ENCODE measurements at regions not wholly inside any gene's neighbourhood (a gene's known extent, or its start where the extent isn't known, plus 50 kb on each side); places are given as distances from the start of the nearest gene placed in this dataset.
"Not testable (repeated sequence)": the region's sequence is repeated elsewhere in the genome, so short reads cannot be mapped to it uniquely, and the experiment has no call there.

DNA sequence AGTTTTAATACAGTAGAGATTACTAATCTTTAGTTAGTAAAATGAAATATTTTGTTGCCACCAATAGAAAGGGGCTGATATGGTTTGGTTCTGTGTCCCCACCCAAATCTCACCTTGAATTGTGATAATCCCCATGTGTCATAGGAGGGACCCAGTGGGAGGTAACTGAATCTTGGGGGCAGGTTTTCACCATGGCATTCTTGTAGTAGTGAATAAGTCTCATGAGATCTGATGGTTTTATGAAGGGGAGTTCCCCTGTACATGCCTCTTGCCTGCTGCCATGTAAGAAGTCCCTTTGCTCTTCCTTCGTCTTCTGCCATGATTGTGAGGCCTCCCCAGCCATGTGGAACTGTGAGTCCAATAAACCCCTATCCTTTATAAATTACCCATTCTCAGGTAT is 285.9 kb downstream of the BCL2L11 start:
- not testable (repeated sequence) for DNase-seq

DNA sequence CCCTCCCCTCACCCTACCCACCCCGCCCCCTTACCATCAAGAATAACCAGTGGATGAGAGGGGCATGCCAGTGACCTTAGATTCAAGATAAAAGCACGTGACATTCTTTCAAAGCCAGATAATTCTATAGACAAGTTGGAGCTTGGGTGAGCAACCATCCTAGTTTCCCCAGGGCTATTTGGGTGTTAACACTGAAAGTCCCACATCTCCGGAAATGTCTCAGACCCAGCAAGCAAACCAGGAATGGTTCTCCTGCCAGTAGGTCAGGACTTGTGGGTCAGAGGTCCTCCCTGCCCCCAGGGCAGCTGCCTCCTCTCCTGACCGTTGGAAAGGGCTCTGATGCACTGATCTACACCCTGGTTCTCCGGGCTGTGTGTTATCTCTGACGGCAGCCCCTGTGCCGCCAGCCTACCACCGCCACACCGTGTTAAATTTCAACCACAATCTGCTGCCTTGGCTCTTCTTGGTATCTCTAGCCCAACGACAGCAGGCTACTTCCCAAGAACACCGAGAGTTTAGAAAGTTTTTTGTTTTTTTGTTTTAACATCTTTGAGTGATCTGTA is 287.0 kb downstream of the BCL2L11 start:
- DNase-seq, result not testable (repeated sequence)

DNA sequence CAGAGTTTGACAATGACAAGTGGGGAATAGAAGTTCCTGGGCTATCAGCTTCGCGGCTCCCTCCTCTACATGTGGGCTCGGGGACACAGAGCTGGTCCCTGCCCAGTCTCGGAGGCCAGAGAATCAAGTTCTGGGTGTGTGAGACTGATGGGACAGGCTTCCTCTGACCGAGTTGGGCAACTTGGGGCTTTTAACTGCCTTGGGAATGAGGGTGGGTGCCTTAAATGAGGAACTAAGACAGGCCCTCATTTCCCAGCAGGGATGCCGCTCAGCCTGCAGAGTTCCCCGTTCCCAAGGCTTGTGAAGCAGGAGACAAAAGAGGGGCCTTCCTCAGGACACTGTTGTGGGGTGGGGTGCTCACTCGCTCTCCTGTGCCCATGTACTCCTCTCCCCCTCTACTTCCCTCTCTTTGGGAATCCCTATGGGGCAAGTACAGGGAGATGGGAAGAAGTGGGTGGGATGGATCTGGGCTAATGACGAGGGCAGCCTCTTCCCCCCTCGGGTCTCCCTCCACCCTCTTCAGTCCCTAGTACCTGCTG is 290.2 kb downstream of the BCL2L11 start:
- not testable (repeated sequence) for DNase-seq

DNA sequence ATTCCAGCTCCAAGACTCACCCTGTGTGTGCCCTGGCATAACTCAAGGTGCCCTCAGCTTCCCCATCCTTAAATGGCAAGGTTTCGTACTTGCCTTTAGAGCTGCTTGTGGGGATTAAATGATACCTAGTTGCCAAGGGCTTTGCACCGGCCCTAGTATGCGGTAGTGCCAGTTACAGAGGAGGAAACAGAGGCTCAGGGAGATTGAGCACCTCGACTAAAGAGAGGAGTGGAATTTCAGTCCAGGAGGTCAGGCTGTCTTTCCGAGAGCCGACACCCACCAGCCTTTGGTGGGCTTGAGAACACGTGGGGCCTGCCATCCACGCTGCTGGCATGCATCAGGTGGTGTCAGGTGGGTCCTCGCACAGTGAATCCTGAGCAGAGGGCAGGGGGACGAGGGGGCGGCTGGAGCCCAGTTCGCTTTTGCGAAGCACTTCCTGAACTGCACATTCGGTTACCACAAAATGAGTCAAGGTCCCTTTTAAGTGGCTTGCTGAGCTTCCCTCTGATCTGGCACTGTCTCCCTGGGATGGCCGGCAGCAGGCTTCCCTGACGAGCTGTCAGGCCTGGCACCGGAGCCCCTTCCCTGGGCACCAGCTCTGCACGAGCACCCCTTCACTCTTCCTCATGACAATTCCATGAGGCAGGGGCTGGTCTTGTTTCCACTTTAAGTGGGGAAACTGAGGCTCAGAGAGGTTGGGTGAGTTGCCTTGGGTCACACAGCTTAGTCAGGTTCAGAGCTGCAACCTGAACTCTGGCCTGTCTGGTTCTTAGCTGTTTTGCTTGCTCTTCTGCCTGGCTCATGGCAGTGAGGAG is 291.4 kb downstream of the BCL2L11 start:
- DNase-seq, result not testable (repeated sequence)

DNA sequence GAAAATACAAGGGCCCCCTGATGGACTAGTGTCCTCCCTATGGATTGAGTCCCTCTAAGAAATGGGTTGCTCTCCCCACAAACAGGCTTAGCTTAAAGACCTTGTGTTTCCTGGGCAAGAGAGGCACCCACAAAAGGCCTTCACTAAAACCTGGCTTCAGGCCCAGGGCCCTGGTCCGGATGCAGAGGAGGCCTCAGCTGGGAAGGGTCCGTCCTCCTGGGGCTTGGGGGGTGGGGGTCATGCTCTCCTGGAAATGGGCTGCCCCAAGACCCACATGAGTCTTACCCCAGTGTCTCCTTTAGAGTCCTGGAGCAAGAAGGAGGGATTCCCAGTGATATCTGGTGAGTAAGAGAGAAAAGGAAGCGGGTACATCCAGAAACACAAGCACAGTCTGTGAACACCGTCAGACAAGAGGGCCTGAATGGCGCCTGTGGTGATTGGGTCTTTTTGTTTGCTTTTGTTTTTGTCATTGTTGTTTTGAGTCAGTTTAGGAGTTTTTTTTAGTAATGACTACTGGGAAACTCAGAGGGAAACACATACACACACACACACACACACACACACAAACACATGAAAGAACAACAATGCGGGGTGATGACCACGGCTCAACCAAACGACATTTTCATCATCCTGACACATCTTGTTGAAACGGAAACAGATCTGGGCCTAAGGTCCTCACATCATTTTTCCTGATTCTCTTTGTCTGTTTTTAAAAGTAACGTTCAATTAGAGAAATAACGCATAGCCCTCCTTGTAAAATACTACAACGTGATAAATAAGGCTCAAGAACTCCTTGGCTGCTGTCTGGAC is 292.3 kb downstream of the BCL2L11 start:
- DNase-seq, result not testable (repeated sequence)

DNA sequence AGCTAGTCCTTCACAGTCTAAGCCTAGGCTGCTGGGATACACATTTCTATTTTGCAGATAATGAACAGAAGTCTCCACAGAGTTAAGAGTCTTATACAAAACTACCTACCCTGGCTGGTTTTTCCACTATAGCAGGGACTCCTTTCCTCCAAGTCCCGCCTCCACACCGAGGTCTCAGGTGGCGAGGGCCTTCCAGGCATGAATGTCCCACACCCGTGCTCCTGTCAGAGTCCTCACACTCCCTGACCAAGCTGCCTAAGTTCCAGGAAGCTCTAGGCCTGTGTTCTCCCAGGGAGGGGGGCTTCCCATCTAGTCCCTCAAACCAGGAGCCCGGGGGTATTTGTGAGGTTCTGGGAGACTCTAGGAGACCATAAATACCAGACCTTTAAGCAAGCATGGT is 293.2 kb downstream of the BCL2L11 start:
- DNase-seq, result not testable (repeated sequence)

DNA sequence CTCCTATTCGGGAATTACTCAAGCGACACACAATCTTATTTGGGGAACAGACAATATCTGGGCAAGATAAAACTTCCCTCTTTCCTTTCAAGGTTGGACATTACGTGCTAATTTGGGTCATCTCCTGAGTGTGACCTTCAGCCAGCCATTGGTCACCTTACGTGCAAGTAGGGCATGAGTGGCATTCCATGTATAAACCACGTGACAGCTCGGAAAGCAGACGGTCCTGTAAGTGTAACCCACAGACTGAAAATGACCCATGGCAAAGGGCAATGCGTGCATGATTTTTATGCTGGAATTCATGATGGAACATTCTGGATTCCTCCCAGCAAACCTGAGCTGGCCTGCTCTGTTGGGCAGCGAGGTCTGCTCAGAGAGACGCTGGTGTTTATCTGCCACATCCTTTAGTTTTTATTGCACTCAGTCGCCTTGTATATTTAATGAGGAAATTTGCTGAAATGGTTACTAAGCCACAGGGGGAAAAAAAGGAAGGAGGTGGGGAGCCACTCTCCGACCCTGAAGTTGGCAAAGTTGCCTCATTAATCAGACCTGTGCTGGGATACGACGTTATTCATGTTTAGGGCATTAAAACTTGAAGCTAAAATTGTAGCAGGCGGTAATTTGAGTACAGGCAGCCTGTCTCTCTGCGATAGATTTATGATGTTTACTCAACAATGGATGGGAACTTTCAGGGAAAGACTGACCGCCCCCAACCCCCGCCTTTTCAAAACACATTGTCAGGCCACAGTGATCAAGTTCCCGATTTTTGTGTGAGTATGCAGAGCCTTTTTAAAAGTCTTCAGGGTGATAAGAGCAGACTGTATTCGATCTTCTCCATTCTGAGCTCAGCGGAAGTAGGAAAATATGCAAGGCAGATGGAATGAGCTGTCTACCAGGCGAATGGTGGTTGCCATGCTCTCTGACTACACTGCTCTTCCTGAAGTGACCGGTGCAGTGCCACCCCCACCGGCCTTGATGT is 295.3 kb downstream of the BCL2L11 start:
- DNase-seq, result not testable (repeated sequence)

DNA sequence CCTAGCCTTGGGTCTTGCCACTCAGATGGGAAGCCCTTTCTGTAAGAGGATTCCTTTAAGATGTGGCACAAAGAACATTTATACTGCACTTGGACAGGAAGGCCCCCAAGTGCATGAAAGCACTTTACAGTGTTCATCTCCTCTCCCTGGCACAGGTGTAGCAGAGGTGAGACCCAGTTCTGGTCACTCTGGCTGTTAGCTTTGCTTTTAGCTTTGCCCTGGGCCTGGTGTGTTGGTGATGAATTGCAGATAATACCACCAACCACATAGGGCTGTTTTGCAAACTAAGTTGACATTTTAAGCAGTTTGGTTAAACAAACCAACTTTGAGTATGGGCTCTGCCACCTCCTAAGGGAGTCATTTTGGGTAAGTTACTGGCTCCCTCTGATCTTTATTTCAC is 296.3 kb downstream of the BCL2L11 start:
- not testable (repeated sequence) for DNase-seq

DNA sequence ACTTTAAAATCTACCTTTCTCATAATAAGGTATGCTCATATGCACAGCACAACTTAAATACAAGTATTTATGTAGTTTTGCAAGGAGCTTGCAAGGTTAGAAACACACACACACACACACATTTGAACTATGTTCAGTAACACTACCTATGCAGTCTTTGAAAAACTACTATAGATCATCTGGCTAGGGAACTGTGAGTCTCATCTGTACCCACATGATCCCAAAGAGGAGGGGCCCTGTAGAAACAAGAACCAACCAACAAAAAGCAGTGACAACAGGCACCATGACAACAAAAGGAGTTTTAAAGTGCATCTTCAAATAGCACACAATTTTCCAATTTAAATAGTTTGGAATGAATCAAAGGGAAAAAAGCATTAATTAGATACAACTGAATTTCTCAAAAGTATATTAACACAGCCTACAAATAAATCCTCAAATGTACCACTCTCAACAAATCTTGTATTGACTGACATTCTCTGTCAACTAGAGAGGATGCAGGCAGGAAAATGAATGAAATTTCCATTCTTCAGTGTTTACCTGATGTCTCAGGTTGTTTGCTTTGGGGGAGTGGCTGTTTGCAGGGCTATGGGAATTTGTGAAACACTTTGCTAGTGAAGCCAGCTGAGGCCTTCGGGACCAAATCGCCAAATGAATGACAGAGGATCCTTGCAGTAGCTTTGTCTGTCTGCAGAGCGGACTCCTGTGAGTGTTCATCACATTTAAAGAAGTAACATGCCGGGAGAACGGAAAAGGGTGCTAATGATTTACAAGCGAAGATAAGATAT is 297.6 kb downstream of the BCL2L11 start:
- not testable (repeated sequence) for DNase-seq

DNA sequence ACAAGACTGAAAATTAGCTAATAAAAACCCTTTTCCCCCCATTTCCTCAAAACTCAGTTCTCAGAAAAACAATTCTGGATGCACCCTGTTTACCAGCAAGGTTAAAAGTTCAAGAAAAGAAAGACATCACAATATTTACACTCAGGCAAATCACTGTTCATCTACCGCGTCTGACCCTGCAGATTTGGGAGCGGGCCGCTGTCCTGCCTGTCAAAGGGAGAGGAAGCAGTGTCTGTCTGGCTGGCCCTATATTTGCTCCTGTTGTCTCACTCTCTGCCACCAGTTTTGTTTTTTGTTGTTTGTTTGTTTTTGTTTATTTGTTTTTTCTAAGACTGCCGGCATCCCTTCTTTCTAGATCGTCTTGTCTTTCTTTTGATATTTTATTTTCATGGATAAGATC is 299.4 kb downstream of the BCL2L11 start:
- DNase-seq, result not testable (repeated sequence)

DNA sequence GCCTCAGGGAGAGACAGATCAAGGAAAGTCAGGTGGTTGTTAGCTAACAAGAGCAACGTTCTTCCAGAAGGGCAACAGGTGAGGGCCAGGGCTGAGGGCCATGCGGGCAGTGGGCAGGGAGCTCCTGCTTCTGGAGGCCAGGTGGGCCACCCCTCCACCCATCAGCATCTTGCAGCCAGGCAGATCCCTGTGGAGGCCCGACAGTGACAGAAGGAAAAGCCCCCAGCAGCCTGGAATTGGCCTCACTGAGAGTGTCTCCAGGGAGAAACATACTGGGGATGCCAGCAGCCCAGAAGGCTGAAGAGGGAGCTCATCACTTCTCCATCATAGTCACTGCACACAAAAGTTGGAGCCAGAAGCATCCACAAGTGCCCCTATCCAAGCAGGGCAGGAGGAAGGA is 300.1 kb downstream of the BCL2L11 start:
- DNase-seq, result not testable (repeated sequence)

DNA sequence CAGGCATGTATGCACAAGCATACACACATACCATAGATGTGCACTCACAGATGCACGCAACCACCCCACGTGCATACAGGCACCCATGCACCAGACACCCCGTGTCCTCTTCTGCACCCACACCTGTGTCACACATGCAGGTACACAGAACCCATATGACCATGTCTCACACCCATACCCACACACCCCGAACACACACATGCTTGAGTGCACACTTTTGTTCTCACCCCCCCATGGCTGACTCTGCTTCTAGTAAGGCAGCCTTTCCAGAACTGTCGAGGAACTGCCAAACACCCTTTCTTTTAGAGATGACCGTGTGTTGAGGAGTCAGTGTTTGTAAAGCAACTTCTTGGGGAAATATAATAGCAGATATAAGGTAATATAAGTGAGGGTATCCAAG is 301.2 kb downstream of the BCL2L11 start:
- not testable (repeated sequence) for DNase-seq

DNA sequence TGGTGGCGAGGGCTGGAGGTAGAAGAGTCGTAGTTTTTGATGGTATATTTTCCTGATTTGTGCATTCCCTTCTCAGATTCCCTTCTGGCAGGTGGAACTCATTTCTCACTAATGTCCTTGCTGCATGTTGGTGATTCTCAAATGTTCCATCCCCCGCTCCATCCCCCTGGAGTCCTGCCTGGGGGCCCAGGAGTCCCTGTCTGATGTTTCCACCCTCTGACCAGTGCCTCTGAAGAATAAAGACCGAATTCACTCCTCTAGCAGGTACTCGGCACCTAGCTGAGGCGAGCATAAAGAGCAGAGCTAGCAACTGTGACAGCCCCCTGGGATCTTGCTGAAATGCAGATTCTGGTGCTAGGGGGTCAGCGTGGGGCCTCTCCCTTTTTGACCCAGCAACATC is 301.8 kb downstream of the BCL2L11 start:
- DNase-seq, result not testable (repeated sequence)

DNA sequence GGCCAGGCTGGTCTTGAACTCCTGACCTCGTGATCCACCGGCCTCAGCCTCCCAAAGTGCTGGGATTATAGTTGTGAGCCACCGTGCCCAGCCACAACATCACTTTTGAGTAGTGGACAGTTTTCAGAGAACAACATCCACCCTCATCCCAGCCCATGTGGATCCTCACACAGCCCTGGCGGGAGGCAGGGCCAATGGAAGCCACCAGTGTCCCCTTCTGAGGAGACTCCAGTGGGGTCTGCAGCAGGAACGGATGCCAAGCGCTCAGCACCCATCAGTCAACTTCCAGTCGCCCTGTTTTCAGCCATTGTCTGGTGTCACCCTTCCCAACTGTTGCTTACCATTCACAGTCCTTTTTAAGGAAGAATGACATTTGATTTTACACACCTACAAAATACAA is 302.5 kb downstream of the BCL2L11 start:
- DNase-seq, result not testable (repeated sequence)

DNA sequence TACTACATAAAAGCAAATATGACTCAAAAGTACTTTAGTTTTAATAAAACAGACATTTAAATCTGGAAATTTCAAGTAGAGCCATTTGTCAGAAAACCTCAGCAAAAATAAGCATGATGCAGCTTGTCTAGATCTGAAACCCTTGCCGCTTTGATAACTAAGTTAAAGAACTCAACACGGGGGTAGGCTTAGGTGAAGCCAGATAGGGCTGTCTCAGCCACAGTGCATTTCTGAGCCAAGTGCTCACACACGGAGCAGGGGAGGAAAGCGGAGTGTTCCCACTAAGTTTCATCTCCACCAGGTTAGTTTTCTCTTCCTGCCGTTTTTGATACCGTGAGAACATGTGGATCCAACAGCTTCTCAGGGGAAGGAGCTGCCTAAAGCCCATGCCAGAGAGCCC is 303.5 kb downstream of the BCL2L11 start:
- DNase-seq, result not testable (repeated sequence)

DNA sequence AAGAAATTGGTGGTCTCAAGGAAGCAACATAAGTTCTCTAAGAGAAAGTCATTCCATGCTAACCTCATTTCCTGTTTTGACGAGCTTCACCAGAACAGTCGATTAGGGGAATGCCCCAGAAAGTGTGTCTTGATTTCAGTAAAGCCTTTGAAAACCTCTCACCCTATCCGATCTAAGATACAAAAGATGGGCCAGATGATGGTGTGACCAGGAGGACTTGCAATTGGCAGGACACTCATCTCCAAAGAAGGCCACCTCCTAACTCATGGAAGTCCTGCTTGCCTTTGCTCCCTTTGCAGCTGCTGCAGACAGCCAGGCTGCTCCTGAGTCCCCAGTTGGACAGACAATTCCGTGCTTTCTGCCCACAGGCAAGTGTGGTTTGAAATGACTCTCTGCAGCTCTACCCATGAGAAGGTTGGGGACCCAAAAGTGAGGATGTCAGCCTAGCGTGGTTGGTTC is 304.2 kb downstream of the BCL2L11 start:
- DNase-seq, result peak in 2 of 5 donors; percentile 33 to 37

DNA sequence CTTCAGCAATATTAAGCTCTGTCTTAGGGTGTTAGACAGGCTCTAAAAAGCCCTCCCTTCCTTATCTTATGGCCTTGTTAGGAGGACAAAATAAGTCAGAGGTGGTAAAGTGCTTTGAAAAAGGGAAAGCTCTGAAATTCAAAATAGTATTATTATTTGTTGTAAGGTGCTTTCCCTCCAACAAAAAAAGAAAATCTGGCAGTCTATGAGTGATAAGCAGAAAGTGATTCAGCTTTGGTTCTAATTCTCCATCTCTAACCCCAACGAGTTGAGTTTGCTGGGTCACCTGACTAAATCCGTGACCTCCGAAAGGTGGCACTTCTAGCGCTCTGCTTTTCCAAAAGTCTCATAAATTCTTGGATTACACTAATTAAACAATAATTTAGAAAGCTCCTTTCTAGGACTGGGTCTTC is 305.1 kb downstream of the BCL2L11 start:
- DNase-seq, result peak in 1 of 5 donors; percentile 45

DNA sequence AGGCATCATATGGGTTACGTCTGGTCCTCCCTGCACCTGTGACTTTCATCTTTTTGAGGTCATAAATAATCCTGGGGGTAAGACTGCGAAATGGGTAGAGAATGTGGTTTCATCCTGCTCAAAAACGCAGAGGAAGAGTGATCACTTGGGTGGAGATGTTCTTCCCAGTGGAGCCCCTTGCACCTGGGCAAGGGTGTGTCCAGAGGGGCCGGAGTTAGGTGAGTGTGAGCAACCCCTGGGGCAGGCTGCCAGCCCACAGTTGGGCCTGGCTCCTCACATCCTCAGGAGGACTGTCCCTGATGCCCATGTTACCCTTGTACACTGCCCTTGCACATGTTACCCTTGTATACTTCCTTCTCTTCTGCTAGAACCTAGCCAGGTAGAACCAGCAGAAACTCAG is 306.6 kb downstream of the BCL2L11 start:
- not testable (repeated sequence) for DNase-seq

DNA sequence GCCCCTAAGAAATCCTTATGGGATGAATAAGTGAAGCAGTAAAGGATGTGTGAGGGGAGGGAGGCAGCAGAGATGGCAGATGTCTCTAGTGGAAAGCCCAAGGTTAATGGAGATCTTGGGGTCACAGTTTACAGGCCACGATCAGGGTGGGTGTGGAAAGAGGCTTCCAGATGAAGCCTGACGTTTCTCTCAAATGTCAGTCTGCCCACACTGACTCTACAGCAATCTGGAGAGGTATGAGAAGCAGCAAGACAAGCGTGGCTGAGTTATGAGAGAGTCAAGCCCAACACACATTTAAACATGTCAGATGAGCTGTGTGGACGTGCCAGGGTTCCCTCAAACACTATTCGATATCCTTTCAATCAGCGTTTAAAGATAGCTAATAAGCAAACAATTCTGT is 308.2 kb downstream of the BCL2L11 start:
- not testable (repeated sequence) for DNase-seq

DNA sequence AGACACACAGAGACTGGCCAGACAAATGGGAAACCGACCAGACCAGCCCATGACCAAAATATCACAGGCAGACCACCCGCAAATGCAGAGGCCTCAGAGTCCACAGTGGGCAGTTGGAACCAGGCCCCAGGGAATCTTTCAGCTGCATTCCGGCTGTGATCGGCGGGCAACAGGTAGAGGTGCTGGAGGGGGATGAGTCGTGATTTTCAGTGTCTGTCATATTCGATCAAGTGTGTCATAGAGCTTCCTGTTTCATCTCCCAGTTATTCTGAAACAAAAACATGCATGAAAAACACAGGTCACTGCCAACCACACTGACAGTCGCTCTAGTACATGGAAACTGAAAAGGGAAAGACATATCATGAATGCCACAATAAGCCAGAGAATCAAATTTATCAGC is 308.6 kb downstream of the BCL2L11 start:
- not testable (repeated sequence) for DNase-seq

All from T-helper 1 cell (primary cell).